ENCODE measurements at regions not wholly inside any gene's neighbourhood (a gene's known extent, or its start where the extent isn't known, plus 50 kb on each side); places are given as distances from the start of the nearest gene placed in this dataset.

- FAIRE-seq, result no peak
Observed at GRCh38 chr10:131694168-131694780, 206.5 kb upstream of the PPP2R2D start.

DNA sequence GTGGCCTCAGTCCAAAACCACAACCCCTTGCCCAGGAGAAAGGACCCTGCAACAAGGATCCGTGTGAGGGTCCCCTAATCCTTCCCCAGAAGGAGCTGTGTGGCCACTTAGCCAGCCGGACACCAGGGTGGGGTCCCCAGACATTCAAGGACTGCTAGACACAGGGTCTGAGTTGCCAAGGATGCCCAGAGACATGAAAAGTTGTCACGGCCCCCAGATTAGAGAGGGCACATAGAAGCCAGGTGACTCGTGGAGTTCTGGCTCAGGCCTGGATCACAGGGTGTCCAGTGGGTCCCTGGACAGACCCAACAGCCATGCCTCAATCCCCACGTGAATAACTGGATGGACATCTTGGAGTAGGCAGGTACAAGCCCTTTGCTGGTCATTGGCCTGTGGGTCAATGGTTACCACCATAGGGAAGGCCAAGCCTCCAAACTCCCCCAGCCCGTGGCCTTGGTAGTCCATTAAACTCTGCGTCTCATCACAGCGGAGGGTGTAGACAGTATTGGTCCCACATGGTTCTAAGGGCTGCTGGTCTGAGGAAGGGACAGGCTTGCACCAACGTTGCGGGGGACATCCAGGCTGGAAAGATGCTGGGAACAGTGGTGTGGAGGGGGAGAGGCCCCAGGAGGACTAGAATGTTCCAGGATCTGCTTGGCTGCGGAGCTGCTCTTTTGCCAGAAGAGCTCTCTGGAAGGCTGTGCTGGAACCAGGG lies 205.9 kb upstream of the PPP2R2D start:
- FAIRE-seq, result no peak

- FAIRE-seq, result no peak
Observed at GRCh38 chr10:131695496-131696165, 205.2 kb upstream of the PPP2R2D start.

DNA sequence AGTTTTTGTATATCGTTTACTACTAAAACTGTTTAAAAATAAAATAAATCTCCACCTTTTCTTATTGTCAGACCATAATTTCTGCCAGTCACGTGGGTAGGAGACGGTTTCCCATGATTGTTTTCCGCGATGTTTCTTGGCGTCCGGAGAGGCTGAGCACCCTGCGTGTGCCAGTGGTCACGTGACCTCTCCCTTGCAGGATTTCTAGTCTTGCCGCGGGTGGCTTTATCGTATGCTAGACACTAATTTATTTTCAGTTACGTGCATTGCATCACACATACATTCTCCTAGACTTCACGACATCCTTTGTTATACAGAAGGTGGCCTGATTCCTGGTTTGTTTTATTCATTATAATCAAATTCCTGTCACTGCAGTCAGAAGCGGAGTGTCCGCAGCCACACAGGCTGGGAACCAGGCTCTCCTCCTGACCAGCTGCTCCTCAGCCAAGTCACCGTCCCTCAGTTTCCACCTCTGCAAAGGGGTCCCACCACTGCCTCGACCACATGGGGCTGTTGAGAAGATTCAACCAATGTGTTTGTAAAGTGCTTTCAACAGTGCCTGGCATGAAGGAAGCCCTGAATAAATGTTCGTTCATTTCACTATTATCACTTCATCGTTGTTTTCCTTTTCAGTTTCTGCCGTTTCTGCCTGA lies 203.2 kb upstream of the PPP2R2D start:
- no peak for FAIRE-seq

DNA sequence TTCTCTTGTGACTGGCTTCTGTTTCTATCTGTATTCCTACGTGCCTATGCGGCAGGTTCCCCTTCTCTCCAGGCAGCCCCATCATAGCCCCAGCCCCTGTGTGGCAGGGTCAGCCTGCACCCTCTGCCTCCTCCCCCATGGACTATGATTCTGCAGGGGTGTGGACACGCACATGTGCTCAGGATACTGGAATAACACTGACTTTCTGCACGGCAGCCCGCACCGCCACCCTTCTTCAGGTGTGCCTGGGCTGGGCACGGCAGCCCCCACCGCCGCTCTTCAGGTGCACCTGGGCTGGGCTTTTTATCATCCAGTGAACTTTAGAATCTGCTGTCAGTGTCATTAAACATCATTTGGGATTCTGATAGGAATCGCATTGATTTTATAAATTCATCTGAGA lies 202.6 kb upstream of the PPP2R2D start:
- FAIRE-seq, result no peak

DNA sequence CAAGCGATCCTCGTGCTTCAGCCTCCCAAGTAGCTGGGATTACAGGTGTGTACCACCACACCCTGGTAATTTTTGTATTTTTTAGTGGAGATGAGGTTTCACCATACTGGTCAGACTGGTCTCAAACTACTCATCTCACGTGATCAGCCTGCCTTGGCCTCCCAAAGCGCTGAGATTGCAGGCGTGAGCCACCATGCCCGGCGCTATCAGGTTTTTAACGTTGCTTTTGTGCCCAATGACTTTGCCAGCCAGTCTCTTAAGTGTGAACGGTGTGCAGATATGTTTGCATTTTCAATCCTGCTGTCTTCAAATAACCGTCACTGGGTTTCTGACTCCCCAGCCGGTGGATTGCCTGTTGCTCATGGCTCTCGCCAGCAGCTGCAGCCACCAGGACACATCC lies 201.8 kb upstream of the PPP2R2D start:
- FAIRE-seq, result no peak

DNA sequence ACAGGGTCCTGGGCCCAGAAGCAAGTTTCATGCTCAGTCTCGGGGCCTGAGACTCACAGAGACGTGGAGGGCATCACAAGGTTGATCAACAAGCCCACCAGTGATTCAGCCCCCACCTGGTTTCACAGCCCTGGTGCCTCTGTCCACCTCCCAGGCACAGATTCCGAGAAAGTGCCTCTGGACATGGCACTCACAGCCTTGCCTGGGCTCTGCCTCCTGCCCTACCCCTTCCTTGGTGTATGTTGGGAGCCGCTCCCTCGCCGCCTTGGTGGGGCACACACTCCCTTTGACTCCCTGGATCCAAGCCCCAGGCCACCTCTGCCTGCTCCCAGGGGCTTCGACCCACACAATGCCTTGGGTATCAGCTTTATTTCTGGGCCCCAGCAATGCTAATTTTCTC lies 200.8 kb upstream of the PPP2R2D start:
- FAIRE-seq, result no peak

- FAIRE-seq, result no peak
Observed at GRCh38 chr10:131700506-131700905, 200.3 kb upstream of the PPP2R2D start.

- no peak for FAIRE-seq
Observed at GRCh38 chr10:131701131-131701947, 199.5 kb upstream of the PPP2R2D start.

DNA sequence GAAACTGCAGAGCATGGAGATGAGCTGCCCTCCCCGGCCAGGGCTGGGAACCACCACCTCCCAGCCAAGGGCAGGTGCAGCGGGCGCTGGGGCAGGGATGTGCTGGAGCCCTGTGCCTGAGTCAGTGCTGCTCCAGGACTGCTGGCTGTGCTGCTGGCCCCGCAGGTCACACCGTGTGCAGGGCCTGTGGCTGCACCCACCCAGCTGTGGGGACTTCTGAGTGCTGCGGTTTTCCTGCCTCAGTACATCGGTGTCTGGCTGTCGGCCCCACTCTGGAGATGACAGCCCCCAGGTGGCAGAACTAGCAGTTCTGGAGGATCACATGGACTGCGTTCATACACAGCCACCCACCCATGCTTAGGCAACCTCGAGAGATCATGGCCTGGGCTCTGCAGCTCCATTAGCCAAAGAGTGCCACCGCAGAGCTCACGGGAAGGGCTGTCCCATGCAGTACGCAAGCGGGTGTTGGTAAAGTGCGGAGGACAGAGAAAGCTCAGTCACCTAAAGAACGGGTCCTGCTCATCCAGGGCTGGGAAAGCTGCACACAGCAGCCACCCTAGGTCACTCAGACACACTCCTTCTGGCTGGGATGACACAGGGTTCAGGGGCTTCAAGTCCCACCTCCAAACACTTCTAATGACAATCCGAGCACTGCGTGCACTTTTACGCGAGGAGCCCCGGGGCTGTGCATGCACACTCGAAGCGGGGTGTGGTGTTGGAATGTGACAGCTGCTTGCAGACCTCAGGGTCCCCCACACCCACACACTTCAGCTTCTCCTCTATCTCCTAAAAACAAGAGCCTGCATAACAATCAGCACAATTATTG lies 198.1 kb upstream of the PPP2R2D start:
- FAIRE-seq, result no peak

DNA sequence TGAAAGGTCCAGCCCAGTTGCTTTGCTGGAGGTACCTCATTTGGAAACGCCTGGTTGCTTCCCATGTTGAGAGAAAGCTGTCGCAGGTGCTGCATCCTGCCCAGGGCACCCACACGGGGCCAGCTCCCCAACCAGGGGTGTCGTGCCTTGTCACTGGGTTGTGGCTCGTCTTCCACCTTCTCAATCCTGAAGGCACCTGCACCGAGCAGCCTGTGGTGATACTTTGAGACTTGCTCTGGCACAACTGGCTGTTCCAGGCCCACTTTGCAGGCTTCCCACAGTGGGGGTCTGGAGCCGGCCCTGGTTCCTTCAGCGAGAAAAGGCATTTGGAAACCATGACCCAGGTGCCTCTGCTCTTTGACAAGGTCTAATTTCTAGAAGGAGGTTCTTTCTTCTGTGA lies 197.3 kb upstream of the PPP2R2D start:
- no peak for FAIRE-seq

- no peak for FAIRE-seq
Observed at GRCh38 chr10:131703941-131704340, 196.9 kb upstream of the PPP2R2D start.

GRCh38 chr10:131706476-131706875 lies 194.3 kb upstream of the PPP2R2D start:
- no peak for FAIRE-seq

DNA sequence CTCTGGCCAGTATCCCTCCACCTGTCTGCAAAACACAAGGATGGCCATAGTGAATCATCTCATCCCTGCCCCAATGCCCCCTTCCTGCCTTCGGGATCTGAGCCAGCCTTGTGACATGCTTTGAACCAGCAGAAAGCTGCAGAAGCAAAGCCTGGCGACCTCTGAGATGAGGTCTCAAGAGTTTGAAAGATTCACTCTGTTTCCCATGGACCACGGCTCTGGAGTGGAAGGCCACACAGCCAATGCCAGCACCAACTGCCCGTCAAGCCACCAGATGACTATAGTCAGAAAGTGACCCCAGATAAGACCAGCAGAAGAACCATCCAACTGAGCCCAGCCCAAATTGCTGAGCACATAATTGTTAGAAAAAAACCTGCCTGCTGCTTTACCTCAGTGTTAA lies 193.9 kb upstream of the PPP2R2D start:
- no peak for FAIRE-seq

DNA sequence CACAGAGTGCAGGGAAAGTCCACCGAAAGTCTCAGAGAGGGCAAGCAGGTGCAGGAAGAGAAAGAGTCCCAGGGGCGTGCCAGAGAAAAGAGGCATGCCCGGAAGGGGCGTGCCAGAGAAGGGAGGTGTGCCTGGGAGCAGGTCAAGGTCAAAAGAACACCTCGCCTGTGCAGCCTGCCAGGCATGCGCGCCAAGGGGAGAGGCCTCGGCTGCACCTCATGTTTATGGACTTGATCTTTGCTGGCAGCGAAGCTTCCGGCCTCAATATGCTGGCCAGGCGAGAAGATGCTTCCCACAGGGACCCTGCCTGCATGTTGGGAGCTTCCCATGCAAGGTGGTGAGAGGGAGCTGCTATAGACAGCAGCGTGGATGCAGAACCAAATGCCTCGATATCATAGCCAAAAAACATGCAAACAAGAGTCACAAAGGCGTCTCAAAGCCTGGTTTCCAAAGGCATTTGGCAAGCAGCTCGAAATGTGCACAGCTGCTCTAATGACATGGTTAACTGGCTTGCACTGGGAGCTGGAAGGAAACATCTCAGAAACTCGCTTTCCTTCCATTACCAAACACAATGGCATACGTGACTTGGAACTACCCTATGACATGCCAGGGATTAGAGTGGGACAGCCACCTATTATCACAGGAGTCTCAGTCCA lies 192.5 kb upstream of the PPP2R2D start:
- no peak for FAIRE-seq

DNA sequence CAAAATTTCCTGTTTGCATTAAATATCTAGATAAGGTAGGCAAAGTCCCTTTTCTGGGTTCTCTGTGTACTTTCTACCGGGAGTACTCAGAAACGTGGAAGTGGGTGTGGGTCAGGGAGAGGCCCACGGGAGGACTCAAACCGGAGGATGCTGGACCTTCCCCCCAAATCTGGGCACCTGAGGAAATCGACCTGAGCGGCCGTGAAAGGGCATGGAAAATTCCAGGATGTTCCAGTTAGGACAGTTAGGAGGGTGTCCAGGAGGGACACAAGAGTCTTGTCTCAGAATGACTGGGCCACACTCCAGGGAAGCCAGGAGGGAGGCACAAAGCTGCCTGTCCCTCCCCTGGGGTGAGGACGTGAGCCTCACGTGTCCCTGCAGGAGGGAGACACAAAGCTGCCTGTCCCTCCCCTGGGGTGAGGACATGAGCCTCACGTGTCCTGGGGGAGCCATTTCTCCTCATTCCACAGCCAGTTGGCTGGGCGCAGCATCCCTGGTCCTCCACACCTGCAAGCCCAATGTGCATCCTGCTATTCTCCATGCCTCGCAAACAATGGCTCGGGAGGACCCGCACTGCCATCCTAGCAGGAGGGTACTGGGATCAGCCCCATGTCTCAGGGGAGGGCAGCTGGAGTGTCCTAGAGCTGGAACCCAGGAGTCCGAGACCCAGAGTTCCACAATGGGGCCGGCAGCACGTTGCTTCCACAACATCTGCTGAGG lies 190.5 kb upstream of the PPP2R2D start:
- FAIRE-seq, result no peak

DNA sequence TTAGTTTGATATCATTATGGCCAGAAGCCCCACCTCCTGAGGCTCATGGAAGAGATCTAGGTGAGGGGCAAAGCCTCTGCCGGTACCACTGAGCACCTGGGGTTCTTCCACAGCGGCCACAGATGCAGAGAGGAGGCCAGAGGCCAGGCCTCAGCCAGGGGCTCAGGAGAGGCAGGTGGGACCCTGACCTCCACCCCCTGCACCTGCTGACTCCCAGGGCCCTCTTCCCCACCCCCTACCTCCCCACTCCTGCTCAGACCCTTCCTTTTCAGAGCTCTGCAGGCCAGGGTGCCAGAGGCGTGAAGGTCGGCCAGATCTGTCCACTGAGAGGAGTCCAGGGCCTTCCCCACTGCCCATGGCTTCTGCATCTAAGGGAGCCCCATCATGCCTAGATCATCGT lies 178.7 kb upstream of the PPP2R2D start:
- FAIRE-seq, result no peak

GRCh38 chr10:131722525-131723264 lies 178.1 kb upstream of the PPP2R2D start:
- no peak for FAIRE-seq

DNA sequence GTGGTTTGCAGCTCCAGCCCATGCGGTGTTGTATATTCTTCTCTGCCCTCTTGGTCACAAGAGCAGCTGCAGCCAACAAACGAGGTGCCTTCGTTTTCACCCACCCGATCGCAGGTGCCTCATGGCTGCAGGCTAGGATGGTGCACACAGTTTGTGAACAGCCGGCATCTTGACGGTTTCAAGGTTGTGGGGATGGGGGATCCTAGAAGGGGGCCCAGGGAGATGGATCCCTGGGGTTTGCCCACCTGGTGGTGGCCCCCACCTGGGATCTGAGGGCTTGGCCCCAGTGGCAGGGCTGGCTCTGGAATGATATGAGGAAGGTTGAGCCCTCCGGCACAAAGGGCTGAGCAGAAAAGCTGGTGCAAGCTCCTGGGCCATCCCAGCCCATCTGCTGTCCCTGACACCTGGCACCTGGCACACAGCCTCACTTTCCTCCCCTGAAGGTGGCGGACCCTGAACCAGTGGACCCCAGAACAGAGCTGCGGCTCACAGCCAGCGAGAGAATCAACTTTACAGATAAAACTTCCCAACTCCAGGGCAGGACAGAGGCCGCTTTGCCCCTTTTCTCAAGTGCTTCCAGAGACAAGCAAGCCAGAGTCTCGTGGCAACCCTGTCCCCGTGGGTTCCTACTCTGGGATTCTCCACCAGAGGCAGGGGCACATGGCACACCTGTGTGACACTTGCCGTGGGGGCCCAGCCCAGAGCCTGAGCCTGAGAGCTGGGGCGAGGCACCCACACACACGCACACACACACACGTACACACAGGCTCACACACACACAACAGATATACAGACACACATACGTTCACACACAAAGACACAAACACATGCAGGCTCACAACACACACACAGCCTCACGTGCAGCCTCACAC lies 177.3 kb upstream of the PPP2R2D start:
- no peak for FAIRE-seq

Data from colon (tissue), 2 donors.